ENCODE measurements at regions not wholly inside any gene's neighbourhood (a gene's known extent, or its start where the extent isn't known, plus 50 kb on each side); places are given as distances from the start of the nearest gene placed in this dataset.

DNA sequence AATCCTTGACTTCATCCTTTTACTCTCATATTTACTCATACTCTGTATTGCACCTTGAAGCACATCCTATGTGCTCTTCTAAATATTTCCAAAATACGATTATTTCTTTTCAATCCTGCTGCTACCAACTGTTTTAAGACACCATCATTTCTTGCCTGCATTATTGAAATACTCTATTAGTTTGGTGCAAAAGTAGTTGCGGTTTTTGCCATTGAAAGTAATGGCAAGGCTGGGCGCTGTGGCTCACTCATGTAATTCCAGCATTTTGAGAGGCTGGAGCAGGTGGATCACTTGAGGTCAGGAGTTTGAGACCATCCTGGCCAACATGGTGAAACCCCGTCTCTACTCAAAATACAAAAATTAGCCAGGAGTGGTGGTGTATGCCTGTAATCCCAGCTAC lies 412.5 kb downstream of the KCNH5 start:
- CTCF ChIA-PET, result no interaction called here
- Mint-ChIP-seq H3K27ac (no peak overlapping the region), H3K4me1 (no peaks in the 10 kb centered on the region), H3K4me3 (no peak overlapping the region), H3K27me3 (no peaks in the 10 kb centered on the region), H3K36me3 (no peaks in the 10 kb centered on the region), H3K9me3 (ENCODE audit: low read depth) (peaks cover 4% of the 10 kb centered on the region)
- DNase-seq (no peak), ATAC-seq (no peak)

- ATAC-seq, result no peak
- Mint-ChIP-seq H3K4me3 (no peak overlapping the region), H3K4me1 (no peaks in the 10 kb centered on the region), H3K27ac (no peak overlapping the region), H3K36me3 (no peaks in the 10 kb centered on the region), H3K9me3 (ENCODE audit: low read depth) (peaks cover 5% of the 10 kb centered on the region), H3K27me3 (no peaks in the 10 kb centered on the region)
- CTCF ChIA-PET, result no interaction called here
- DNase-seq, result no peak
Observed at GRCh38 chr14:62645649-62646048, 399.6 kb downstream of the KCNH5 start.

All from activated CD8-positive, alpha-beta memory T cell treated with anti-CD3 and anti-CD28 coated beads, Interleukin-2, amount 10 ng/mL, durations not matched to agents 7 days and 5 days (primary cell).